MV-4-11 (cell line): ENCODE measurements at regions not wholly inside any gene's neighbourhood (a gene's known extent, or its start where the extent isn't known, plus 50 kb on each side); places are given as distances from the start of the nearest gene placed in this dataset.

Experiments used
- DNase-seq: peaks from one replicate; lab custom pipeline; 2025; lab: John Stamatoyannopoulos, UW

DNA sequence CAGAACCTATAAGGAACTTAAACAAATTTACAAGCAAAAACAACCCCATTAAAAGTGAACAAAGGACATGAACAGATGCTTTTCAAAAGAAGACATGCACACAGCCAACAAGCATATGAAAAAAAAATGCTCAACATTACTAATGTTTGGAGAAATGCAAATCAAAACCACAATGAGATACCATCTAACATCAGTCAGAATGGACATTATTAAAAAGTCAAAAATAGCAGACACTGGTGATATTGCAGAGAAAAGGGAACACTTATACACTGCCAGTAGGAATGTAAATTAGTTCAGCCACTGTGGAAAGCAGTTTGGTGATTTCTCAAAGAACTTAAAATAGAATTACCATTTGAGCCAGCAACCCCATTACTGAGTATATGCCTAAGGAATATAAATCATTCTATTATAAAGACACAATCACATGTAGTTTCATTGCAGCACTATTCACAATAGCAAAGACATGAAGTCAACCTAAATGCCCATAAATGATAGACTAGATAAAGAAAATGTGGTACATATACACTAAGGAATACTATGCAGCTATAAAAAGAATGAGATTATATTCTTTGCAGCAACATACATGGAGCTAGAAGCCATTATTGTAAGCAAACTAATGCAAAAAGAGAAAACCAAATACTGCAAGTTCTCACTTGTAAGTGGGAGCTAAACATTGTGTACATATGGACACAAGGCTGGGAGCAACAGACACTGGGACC is 1509.4 kb downstream of the TECRL start:
- no peak for DNase-seq

DNA sequence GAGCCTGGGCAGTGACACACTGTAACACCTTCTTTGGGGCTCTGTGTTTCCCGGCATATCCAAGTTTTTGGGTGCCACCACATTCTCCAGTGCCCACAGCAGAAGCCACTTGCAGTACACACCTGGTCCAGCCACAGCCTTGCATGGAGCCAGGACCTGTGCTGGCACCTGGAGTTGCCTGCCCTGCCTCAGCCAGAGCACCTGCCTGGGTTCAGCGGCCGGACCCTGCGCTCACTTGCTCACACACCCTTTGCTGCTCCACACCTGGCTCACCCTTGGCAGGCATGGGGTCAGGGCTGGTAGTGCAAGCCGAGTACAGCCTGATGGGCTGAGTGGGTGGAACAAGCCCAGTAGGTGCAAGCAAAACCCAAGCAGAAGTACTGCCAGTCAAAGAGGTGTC is 1511.1 kb downstream of the TECRL start:
- no peak for DNase-seq

DNA sequence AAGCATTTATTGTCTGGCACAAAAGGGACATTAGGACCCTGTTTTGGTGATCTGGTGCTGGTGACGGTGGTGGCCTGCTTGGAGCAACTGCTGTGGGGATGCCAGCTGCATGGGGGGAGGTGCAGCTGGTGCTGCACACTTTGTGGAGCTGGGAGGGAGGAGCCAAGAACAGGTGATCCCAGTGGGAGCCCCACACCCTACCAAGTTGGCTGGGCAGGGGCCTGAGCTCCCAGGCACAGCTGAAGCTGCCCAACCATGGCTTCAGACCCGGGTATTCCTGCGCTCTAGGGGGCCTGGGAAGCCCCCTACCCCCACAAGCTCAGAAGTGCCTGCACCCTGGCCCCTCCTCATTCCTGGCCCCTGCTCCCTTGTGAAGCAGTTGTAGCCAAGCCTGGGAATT is 1512.5 kb downstream of the TECRL start:
- DNase-seq: no peak

DNA sequence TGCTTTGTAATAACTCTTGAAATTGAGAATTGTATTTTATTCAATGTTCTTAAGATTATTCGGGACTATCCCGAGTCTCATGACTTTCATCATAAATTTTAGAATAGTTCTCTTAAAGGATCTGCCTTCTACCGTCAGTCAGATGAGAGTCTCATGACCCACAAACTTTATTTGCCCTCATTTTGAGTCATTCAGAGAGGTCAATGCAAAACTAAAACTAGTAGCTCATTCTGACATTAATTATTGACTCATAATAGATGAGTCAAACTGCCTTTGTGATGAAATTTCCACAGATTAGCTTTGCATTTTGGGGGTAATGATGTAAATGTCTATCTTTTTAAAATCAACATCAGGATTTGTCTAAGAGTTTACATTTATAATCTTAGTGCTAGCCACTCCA is 1527.3 kb downstream of the TECRL start:
- no peak for DNase-seq

DNA sequence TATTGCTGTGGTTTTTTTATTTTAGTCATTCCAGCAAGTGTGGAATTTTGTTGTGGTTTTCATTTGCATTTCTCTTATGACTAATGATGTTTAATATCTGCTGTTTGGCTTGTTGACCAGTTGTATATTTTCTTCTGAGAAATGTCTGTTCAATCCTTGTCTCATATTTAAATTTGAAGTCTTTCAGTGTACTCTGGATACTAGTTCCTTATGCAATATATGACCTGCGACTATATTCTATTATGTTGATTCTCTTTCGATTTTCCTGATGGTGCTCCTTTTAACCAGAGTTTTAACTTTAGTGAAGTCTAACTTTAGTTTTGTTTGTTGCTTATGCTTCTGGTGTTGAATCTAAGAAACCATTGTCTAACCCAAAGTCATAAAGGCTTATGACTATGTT is 1528.0 kb downstream of the TECRL start:
- DNase-seq: no peak

DNA sequence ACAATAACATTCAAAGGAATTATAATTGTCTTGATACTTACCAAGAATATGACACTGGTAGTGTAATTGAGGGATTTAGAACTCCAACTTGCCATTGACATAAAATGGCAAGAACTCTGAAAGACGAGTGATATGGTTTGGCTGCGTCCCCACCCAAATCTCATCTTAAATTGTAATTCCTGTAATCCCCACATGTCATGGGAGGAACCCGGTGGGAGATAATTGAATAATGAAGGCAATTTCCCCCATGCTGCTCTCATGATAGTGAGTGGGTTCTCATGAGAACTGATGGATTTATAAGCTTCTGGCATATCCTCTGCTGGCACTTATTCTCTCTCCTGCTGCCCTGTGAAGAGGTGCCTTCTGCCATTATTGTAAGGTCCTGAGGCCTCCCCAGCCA is 1536.4 kb downstream of the TECRL start:
- no peak for DNase-seq

DNA sequence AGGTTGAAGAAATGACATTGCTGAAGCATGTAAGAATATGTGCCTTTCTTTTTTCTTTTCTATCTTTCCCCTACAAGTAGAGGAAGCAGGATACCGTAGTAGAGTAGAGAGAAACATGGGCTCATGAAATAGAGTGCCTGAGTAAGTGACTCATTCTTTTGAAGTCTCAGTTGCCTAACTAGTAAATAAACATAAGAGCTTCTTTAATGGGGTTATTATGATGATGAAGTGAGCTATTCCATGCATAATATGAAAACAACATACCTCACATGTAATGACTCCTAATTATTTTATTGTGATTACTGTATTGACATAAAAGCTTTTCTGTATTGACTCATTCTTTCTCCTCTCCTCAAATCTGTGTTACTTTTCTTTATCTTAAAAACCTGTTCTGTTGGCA is 1538.2 kb downstream of the TECRL start:
- DNase-seq: no peak

DNA sequence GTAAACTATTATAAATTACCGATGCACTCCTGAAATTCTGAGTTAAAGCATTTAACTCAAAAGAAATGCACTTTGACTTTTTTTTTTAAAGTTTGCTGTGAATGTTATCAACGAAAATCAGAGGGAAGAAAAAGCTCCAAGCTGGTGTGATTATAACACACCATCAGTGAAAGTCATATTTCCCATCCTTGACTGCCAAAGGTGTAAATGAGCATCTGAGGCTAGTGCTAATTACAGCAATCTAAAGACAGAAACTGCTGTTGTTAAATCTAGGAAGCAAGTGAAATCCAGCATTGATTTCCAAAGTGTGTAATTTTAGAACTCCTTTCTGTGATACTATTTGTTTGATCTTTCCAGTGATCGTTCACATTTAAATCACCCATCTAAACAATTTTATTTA is 1538.8 kb downstream of the TECRL start:
- DNase-seq: no peak

DNA sequence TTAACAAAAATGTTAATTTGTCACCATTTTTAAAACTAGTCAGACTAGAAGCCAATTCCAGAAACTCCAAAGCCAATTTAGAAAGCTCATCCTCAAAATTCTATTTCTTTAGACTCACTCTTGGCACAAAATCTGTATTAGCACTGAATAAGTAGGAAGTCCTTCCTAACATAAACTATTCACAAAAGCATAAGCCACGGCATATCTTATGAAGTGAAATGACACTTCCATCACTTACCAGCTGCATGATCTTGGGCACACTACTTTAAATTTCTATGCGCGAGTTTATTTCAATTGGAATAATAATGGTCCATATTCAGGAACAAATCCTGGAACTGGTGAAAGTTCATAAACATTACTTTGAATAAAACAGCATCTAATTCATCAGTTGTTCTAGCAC is 1544.0 kb downstream of the TECRL start:
- no peak for DNase-seq

DNA sequence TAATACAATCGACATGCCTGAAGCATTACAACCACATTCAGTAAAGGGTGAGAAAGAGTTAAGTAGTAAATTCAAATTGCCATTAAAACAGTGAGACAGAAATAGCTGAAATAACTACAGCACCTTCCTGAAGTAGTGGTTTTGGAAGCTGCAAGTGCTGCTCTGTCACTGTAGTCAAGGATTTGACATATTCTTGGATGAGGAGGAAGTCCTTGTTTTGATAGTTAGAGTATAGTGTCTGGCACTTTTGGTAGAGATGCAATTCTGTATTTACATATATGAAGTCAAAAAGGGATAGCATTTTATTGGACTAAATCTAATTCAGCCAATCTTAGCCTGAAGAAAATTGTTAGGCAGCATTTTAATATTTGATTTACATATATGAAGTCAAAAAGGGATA is 1559.6 kb downstream of the TECRL start:
- no peak for DNase-seq

DNA sequence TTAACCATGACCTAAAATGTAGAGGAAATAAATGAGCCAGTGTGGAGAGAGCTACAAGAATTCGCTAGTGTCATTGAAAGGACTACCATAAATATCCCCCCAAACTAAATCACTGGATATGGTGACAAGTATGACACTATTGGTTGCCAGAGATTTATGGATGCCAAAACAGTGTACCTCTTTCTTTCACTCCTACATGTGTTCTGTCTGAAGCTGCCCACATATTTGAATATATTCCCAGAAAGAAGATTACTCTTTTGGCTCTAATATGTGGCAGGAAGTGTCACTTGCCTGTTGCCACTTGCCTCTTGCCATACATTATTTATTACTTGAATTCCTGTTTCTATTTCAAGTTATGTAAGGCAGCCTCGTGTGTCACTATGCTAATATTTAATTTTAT is 1573.6 kb downstream of the TECRL start:
- no peak for DNase-seq

DNA sequence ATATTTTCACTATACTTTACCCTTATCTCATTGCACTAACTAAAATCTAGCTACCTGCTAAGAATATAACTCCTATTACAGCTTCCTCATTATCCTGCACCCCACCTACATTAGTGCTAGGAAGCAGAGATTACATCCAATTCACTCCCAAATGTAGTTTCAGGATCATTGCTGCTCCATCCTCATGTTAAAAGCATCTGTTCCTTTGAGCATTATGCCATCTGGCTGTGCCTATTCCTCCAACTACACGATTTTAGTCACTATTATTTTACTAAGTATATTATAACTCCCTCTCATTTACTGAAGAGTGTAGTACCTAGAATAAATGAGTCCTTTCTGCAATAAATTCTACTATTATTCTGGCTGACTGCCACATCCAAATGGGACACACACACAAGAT is 1586.9 kb downstream of the TECRL start:
- DNase-seq: no peak

DNA sequence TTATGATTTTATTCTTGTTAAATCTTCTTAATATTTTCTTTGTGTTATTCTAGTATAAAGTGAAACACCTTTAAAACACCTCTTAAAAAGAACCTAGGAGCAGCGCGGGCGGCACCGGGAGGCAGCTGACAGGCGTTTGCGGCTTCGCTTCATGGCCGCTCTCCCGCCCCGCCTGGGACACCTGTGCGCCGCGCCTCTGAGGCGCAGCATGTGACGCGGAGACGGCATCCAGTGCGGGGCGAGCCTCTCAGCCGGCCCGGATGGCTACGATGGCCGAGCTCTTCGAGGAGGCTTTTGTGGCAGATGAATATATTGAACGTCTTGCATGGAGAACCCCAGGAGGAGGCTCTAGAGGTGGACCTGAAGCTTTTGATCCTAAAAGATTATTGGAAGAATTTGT is 1592.7 kb downstream of the TECRL start:
- DNase-seq: no peak

DNA sequence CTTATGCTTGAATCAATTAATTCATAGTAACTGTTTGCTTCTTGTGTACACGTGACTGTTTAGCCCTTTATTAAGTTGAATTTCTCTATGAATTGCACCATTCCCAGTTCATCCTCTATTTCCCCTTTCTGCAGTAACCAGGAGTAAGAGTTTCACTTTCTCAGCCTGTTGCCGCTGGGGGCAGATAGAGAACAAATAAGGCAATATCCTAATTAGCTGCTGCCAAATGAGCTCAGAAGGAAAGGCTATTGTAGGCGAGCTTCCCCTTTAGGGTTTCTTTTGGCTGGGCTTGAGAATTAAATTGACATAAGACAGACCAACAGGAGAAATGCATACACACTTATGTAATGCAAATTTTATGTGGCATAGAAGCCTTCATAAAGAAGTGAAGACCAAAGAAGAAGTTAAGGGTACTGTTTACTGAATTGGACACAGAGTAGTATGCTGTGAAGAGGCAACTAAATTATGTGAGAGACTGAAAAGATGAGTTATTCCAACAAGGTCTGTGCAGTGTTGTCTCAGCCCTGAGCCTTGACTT is 1594.7 kb downstream of the TECRL start:
- peak; percentile 81 for DNase-seq

DNA sequence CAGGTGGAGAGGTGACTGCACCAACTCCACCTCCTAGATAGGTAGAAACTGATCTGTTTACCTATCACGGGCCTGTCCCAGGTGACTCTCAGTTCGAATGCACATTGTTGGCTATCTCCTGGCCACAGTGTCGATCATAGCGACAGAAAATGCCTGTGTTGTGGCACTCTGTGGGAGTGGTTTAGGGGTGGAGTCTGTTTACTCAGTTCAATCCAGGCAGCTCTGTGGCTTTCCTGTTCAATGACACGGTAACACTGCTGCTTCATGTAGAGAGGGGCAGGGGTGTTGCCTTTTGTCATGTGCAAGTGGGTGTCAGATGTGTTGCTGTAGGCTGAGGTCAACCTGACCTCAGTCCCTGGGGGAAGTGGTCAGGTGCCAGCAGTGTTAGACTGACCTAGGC is 1602.4 kb downstream of the TECRL start:
- DNase-seq: no peak

DNA sequence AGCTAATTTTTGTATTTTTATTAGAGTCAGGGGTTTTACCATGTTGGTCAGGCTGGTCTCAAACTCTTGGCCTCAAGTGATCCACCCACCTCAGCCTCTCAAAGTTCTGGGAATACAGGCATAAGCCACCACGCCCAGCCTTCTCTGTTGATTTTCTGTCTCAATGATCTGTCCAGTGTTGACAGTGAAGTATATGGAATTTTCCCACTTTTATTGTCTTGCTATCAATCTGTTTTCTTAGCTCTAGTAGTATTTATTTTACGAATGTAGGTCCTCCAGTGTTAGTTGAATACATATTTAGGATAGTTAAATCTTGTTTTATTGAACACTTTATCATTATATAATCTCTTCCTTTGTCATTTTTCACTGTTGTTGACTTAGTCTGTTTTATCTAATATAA is 1603.9 kb downstream of the ADGRL3 start:
- no peak for DNase-seq

DNA sequence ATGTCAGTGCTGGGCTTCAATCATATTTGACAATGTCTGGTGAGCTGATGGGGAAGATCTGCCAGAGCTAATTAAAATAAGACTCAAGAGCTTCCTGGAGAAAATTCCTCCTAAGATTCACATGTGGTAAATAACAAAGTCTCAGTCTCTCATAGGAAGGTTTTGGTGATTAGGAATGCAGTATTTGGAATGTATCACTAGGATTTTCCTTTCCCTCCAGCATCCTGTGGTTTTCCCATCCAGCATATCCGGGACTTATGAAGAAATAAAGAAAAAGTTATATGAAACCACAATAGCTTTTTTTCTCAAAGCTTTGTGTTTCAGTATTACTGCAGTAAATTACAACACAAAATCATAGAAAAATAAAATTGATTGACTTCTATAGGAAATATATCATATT is 1597.1 kb downstream of the ADGRL3 start:
- no peak for DNase-seq

DNA sequence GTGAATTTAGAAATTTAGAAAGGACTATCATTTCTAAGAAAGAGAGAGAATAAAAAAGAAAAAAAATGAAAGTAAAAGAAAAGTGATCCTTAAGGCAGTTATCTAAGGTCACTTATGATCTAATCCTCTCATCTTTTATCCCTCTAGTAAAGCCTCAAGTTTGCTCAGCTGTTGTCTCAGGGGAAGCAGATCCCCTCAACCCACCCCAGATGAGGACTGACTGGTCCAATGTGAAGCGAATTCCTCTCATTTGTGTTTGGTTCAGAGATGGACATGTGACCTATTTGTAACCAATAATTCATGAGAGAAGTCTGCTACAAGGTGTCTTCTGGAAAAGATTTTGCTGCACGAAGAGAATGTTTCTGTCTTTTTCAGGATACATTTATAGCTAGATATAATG is 1591.3 kb downstream of the ADGRL3 start:
- no peak for DNase-seq

DNA sequence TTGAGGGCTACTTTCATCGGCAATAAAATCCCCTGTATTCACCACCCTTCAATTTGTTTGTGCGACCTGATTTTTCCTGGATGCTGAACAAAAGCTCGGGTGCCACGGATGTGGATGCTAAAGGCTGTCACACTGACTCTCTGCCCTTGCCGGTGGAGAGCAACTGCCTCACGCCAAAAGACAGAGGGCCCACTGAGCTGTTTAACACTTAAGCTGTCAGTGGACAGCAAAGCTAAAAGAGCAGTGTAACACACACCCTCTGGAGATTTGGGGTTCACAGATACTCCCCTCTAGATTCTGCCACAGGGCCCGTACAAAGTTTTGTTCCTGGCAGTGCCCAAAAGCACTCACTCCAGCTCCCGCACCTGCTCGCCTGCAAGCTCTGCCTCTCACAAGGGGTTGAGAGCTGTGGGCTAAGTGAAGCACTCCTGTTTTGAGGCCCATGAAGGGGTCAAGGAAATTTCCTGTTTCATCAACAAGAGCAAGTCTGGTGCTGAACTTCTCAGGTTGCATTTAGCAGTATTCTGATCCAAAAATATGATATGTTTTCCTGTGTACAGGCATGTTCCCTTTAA is 1571.9 kb downstream of the ADGRL3 start:
- DNase-seq: no peak

DNA sequence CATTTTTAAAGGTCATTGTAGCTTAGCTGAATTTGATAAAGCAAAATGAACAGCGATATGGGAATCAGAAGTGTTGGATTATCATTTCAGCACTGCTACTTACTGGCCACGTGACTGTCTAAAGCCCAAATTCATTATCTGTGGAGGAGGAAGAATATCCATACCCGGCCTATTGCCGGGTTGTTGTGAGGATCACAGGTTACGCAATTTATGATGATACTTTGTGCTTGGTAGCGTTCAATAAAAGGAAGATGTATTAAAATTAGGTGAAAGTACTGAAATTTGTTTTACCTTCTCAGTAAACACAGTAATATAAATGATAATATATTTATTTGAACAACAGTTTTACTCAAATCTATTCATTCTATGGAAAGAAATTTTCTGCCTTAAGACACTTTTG is 1540.2 kb downstream of the ADGRL3 start:
- DNase-seq: no peak

DNA sequence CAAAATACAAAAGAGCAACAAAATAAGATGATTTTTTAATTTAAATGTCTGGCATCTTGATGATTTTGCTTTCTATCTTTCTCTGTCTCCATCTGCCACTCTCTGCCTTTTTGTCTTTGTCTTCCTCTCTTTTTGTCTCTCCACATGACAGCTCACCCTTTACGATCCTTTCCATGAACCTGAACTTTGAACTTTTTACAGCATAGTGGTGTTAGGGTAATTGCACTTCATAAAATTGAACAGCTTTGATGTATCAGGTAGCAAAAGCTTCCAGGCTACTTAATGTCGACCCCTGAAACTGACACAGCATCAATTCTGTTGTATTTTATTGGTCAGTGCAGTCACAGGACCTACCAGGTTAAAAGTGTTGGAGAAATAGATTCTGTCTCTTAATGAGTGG is 1517.0 kb downstream of the ADGRL3 start:
- DNase-seq: no peak

DNA sequence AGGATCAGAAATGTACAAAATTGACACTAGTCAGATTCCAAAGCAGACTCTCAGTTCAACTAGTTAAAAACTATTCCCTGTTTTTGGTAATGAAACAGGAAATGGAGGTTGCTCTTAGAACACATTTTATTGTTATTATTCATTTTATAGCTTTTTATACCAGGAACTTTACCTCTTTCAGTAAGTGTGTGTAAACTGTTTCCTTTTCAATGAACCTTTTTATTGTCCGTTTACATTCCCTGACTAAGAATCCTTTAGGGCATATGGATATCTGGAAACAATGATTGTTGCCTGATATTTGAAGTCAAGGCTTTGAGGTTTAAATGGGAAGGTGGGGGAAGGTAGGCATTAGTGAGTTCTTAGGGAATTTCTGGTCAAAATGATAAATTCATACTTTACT is 1511.4 kb downstream of the ADGRL3 start:
- DNase-seq: no peak

DNA sequence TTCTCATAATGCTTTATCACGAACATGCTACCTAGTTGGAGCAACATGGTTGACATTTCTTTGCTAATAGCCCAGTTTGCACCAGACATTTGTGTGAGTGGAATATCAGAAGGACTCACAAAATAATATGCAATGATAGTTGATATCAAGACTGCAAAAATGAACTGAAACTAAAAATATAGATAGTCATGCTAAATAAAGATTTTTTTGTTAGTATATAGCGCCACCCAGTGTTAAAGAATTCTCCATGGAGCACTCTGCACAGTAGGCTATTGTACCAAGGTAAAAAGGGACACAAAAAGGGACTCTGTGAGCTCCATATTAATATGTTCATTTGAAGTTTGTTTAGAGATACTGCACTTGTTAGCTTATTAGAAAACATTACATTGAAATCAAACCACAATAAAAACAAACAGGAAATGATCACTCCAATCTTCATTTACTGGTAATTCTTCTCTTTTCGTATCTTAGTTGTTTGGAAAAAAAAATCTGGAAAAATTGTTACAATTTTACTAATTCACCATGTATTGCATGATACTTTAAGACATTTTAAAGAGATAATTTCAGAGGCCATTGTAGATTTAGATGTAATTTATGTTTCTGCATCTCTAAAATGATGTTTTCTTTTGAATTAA is 1509.6 kb downstream of the ADGRL3 start:
- peak; percentile 45 for DNase-seq

DNA sequence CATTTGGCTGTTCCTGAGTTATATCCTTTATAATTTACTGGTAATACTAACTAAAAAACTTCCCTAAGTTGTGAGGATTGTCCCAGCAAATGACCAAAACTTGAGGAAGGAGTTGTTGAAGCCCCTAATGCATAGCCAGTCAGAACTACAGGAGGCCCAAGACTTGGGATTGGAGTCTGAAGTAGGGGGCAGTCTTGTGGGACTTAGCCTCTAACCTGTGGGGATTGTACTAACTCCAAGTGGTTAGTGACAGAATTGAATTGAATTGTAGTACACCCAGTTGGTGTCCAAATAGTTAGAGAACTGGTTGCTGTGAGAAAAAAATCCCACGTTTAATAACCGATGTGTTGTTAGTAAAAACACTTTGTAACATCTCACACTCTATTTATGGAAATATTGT is 1506.3 kb downstream of the ADGRL3 start:
- no peak for DNase-seq
